ENCODE measurements at regions not wholly inside any gene's neighbourhood (a gene's known extent, or its start where the extent isn't known, plus 50 kb on each side); places are given as distances from the start of the nearest gene placed in this dataset.

- TF ChIP-seq POLR2AphosphoS5 (IDR thresholded peaks at IDR 0.05; ENCODE audit: low read depth, low read length) (no peak), CTCF (IDR thresholded peaks at IDR 0.05) (no peak), SIN3A (IDR thresholded peaks at IDR 0.05; ENCODE audit: borderline replicate concordance, insufficient read depth, low read depth, low read length) (no peak), REST (IDR thresholded peaks at IDR 0.05; ENCODE audit: insufficient read depth in 1 of 2, low read depth in 2 of 2, low read length in 1 of 2) (no peak), TCF7L2 (IDR thresholded peaks at IDR 0.05; ENCODE audit: low read depth, low read length) (no peak)
Observed at GRCh38 chr12:69045430-69045829, 112.5 kb upstream of the CPM start.

All from Panc1 (cell line).